B cell (primary cell): ENCODE measurements at regions not wholly inside any gene's neighbourhood (a gene's known extent, or its start where the extent isn't known, plus 50 kb on each side); places are given as distances from the start of the nearest gene placed in this dataset.

ENCODE experiments used
- ATAC-seq: fragments of 200-7000 bp; cut with Tn5 transposase; one replicate; pipeline ENCODE4 v1.10.0; 2021; ENCODE audit warnings: low read depth, mild to moderate bottlenecking, moderate number of reproducible peaks, moderate library complexity
- CTCF ChIA-PET: fragments of 350-600 bp; sonication (Branson Sonifier 250); formaldehyde crosslinking; loops from one replicate; lab custom pipeline; 2021; ENCODE audit warnings: antibody characterized with exemption, inconsistent platforms; lab: Charles Lee
- POLR2A ChIA-PET: fragments of 350-600 bp; sonication (Branson Sonifier 250); formaldehyde crosslinking; loops from one replicate; lab custom pipeline; 2021; ENCODE audit warnings: antibody characterized with exemption; lab: Charles Lee
- DNase-seq: peaks from one replicate; pipeline ENCODE4 v3.0.0; 2013
- H2AFZ ChIP-seq: 2 replicates; pipeline ENCODE4 v1.6.1; 2012; ENCODE audit warnings: mild to moderate bottlenecking, low read depth, low read length; ENCODE audit not compliant: insufficient read depth, poor library complexity, severe bottlenecking
- H3K27ac ChIP-seq, 2 donors: 1 replicate in 1 of 2; 2 replicates in 1 of 2; pipeline ENCODE4 v1.5.1; 2012 to 2013; ENCODE audit warnings: low read length in 2 of 2, mild to moderate bottlenecking in 2 of 2, moderate library complexity in 1 of 2
- H3K27me3 ChIP-seq, 4 experiments: fragments of 200-600 bp in 1 of 4; sonication (generic) in 1 of 4; replicated peaks in 1 of 4; 1 replicate in 2 of 4; 2 replicates in 2 of 4; pipeline versions ENCODE4 v1.6.1 to v1.7.0; 2013 to 2016; ENCODE audit warnings: low read length in 3 of 4, mild to moderate bottlenecking in 2 of 4, mixed read lengths in 1 of 4, moderate library complexity in 1 of 4; ENCODE audit not compliant: insufficient read depth in 4 of 4, control insufficient read depth in 3 of 4; ENCODE audit errors: control extremely low read depth in 1 of 4
- H3K36me3 ChIP-seq, 2 experiments: replicated peaks in 1 of 2; 1 replicate in 1 of 2; 2 replicates in 1 of 2; pipeline versions ENCODE4 v1.6.1 to v1.7.1; 2013; ENCODE audit warnings: low read length in 1 of 2; ENCODE audit not compliant: insufficient read depth in 2 of 2, control insufficient read depth in 1 of 2; ENCODE audit errors: control extremely low read depth in 1 of 2, extremely low read depth in 1 of 2
- H3K4me1 ChIP-seq, 2 donors: fragments of 200-600 bp in 1 of 2; sonication (generic) in 1 of 2; 1 replicate in 1 of 2; 2 replicates in 1 of 2; pipeline versions ENCODE4 v1.5.1 to v1.6.1; 2013 to 2017; ENCODE audit warnings: low read length in 2 of 2; ENCODE audit not compliant: control insufficient read depth in 2 of 2, insufficient read depth in 2 of 2
- H3K4me2 ChIP-seq: replicated peaks from 2 replicates; pipeline ENCODE3; 2012; ENCODE audit warnings: mild to moderate bottlenecking, low read depth, low read length; ENCODE audit not compliant: poor library complexity, severe bottlenecking
- H3K4me3 ChIP-seq, 5 experiments: fragments of 200-600 bp in 1 of 5; sonication (generic) in 1 of 5; 1 replicate in 3 of 5; 2 replicates in 2 of 5; pipeline versions ENCODE4 v1.5.1 to v1.7.0; 2011 to 2016; ENCODE audit warnings: low read length in 4 of 5, mild to moderate bottlenecking in 4 of 5, low read depth in 2 of 5, control low read depth in 1 of 5, moderate library complexity in 1 of 5; ENCODE audit not compliant: insufficient read depth in 1 of 5; ENCODE audit errors: control extremely low read depth in 1 of 5, extremely low read depth in 1 of 5
- H3K79me2 ChIP-seq: fragments of 200-600 bp; sonication (generic); one replicate; pipeline ENCODE4 v1.6.0; 2016; ENCODE audit warnings: low read length; ENCODE audit not compliant: control insufficient read depth, insufficient read depth
- H3K9ac ChIP-seq: fragments of 200-600 bp; sonication (generic); 2 replicates; pipeline ENCODE4 v1.6.1; 2017; ENCODE audit warnings: mild to moderate bottlenecking, low read length, moderate library complexity
- H3K9me3 ChIP-seq, 3 donors: one replicate each; pipeline versions ENCODE4 v1.6.1 to v1.7.1; 2013; ENCODE audit warnings: low read length in 2 of 3; ENCODE audit not compliant: control insufficient read depth in 2 of 3, insufficient read depth in 1 of 3; ENCODE audit errors: control extremely low read depth in 1 of 3
- H4K20me1 ChIP-seq: 2 replicates; pipeline ENCODE4 v1.6.0; 2012; ENCODE audit warnings: mild to moderate bottlenecking, low read length; ENCODE audit not compliant: insufficient read depth, control insufficient read depth, poor library complexity, severe bottlenecking
- H3K27ac Mint-ChIP-seq: one replicate; pipeline ENCODE4 v1.8.0; 2021; ENCODE audit warnings: mixed read lengths
- H3K27me3 Mint-ChIP-seq: one replicate; pipeline ENCODE4 v1.8.0; 2021; ENCODE audit warnings: mixed read lengths
- H3K4me1 Mint-ChIP-seq: one replicate; pipeline ENCODE4 v1.8.0; 2021; ENCODE audit warnings: mixed read lengths
- H3K4me3 Mint-ChIP-seq: one replicate; pipeline ENCODE4 v1.8.0; 2021; ENCODE audit warnings: mixed read lengths
- H3K9me3 Mint-ChIP-seq: one replicate; pipeline ENCODE4 v1.8.0; 2022; ENCODE audit warnings: mixed read lengths; ENCODE audit not compliant: insufficient read depth
- CTCF ChIP-seq: fragments of 200-600 bp; IDR thresholded peaks from one replicate; pipeline ENCODE4 v1.8.0; 2022; ENCODE audit warnings: antibody characterized with exemption, mild to moderate bottlenecking
- EZH2 ChIP-seq: IDR thresholded peaks from 2 replicates; pipeline ENCODE4 v1.6.1; 2012; ENCODE audit warnings: borderline replicate concordance, low read depth, mild to moderate bottlenecking, moderate library complexity, low read length; ENCODE audit not compliant: insufficient read depth, poor library complexity, severe bottlenecking
- WGBS: methylation state at CpG from one replicate; pipeline ENCODE4 v1.1.5; 2013; ENCODE audit warnings: missing lambda C conversion rate; ENCODE audit not compliant: insufficient coverage; 5-methylcytosine and 5-hydroxymethylcytosine counted together
- intact Hi-C: fragments of 100-400 bp; cut with micrococcal nuclease; formaldehyde crosslinking; loops from one replicate; pipeline ENCODE4 v1.10.0; 2022

DNA sequence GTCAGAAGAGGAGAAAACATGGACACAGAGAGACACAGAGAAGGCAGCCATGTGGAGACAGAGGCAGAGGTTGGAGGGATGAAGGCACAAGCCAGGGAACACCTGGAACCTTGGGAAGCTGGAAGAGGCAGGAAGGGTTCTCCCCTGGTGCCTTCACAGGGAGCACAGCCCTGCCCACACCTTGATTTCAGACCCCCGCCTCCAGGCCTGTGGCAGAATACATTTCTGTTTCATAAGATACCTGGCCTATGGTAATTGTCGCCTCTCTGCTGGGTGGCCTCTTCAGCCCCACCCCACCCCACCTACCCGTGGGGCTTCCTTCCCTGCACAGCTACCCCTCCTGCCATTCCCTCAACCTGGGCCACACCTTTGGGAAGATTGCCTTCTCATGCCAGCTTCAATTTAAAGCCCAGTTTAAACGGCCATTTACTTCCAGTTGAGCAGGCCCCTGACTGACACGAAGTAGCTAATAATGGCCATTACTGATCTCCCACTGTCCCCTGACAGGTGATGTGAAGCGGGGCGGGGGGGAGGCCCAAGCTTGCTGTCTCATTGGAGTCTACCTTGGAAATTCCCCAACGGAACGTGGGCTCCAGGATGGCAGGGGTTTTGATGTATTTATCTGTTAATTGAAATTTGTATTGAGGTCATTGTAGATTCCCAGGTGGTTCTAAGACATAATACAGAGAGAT lies 291.7 kb upstream of the FOXF1 start:
- H3K4me2 ChIP-seq, result no peak overlapping the region
- peaks cover 0 to 7% (median 0%) of the 10 kb centered on the region in 3 donors for H3K9me3 ChIP-seq
- CTCF ChIA-PET, result no interaction called here
- peaks cover 19% of the 10 kb centered on the region for H3K4me1 Mint-ChIP-seq
- no peak overlapping the region for H3K27ac Mint-ChIP-seq
- intact Hi-C loops, result loop anchor here (10.0 kb wide), 1 partner anchor 64 kb away; no protein-coding TSS in a partner anchor
- no peak overlapping the region for H3K27ac ChIP-seq
- POLR2A ChIA-PET, result no interaction called here
- no peak for TF ChIP-seq CTCF
- TF ChIP-seq EZH2, result no peak
- H3K9ac ChIP-seq, result no peak overlapping the region
- no peaks in the 10 kb centered on the region for H3K9me3 Mint-ChIP-seq
- no peaks in the 10 kb centered on the region for H4K20me1 ChIP-seq
- peaks cover 23% of the 10 kb centered on the region for H3K27me3 Mint-ChIP-seq
- no peak overlapping the region for H3K4me3 Mint-ChIP-seq
- ATAC-seq (no peak), DNase-seq (no peak)
- peaks cover 0 to 15% (median 2%) of the 10 kb centered on the region in 4 experiments for H3K27me3 ChIP-seq
- WGBS, result 70% methylated on average over 6 of the region's 9 CpGs
- H3K36me3 ChIP-seq, result no peaks in the 10 kb centered on the region
- no peaks in the 10 kb centered on the region for H3K79me2 ChIP-seq
- no peak overlapping the region for H2AFZ ChIP-seq
- peaks cover 8 to 18% of the 10 kb centered on the region in 2 donors for H3K4me1 ChIP-seq
- H3K4me3 ChIP-seq, result no peak overlapping the region

- ChIA-PET CTCF (no interaction called here), POLR2A (no interaction called here)
- H3K9ac ChIP-seq, result no peak overlapping the region
- no peak overlapping the region for H3K4me3 ChIP-seq
- no peak for DNase-seq
- H3K9me3 ChIP-seq, result peaks cover 0 to 3% (median 0%) of the 10 kb centered on the region in 3 donors
- no peaks in the 10 kb centered on the region for H3K36me3 ChIP-seq
- H4K20me1 ChIP-seq, result no peaks in the 10 kb centered on the region
- no peaks in the 10 kb centered on the region for H3K9me3 Mint-ChIP-seq
- H3K27me3 ChIP-seq, result peaks cover 0 to 15% (median 2%) of the 10 kb centered on the region in 4 experiments
- H3K4me1 Mint-ChIP-seq, result peaks cover 6% of the 10 kb centered on the region
- H3K4me1 ChIP-seq, result peaks cover 0 to 6% of the 10 kb centered on the region in 2 donors
- no peak overlapping the region for H2AFZ ChIP-seq
- H3K27ac Mint-ChIP-seq, result no peak overlapping the region
- intact Hi-C loops, result loop anchor here (10.0 kb wide), 1 partner anchor 65 kb away; no protein-coding TSS in a partner anchor
- H3K27ac ChIP-seq, result no peak overlapping the region
- ATAC-seq, result no peak
- no peaks in the 10 kb centered on the region for H3K79me2 ChIP-seq
- H3K4me3 Mint-ChIP-seq, result no peak overlapping the region
- 66% methylated on average over 12 of the region's 22 CpGs for WGBS
- TF ChIP-seq CTCF (no peak), EZH2 (no peak)
- H3K4me2 ChIP-seq, result no peak overlapping the region
- peaks cover 23% of the 10 kb centered on the region for H3K27me3 Mint-ChIP-seq
Measured at GRCh38 chr16:86219655-86220445, 290.5 kb upstream of the FOXF1 start.
